ENCODE measurements at regions not wholly inside any gene's neighbourhood (a gene's known extent, or its start where the extent isn't known, plus 50 kb on each side); places are given as distances from the start of the nearest gene placed in this dataset.

GRCh38 chr15:39502082-39502447 lies 78.8 kb upstream of the THBS1 start:
- Histone ChIP-seq H3K36me3 (ENCODE audit: insufficient read depth, low read length) (no peaks in the 10 kb centered on the region), H3K79me2 (replicated peaks; ENCODE audit: insufficient read depth, low read length) (no peaks in the 10 kb centered on the region), H3K9ac (ENCODE audit: low read length) (no peak overlapping the region), H3K9me3 (ENCODE audit: low read length) (no peaks in the 10 kb centered on the region), H3K27ac (ENCODE audit: low read length) (no peak overlapping the region), H3K9me2 (ENCODE audit: insufficient read depth, low read length) (no peaks in the 10 kb centered on the region), H3K4me3 (ENCODE audit: low read length) (no peak overlapping the region), H4K20me1 (ENCODE audit: insufficient read depth) (no peaks in the 10 kb centered on the region), H2AFZ (ENCODE audit: low read depth, low read length) (no peak overlapping the region), H3K27me3 (ENCODE audit: insufficient read depth, low read depth, low read length) (no peaks in the 10 kb centered on the region), H3K4me2 (ENCODE audit: low read length) (no peak overlapping the region), H3F3A (ENCODE audit: insufficient read depth, low read length, poor library complexity, severe bottlenecking) (no peaks in the 10 kb centered on the region)
- TF ChIP-seq EZH2 (IDR thresholded peaks at IDR 0.05; ENCODE audit: borderline replicate concordance, insufficient read depth, low read length, poor library complexity, severe bottlenecking) = no peak

- H3K9me2 ChIP-seq (ENCODE audit: insufficient read depth, low read length) = no peaks in the 10 kb centered on the region
- H3K79me2 ChIP-seq (replicated peaks; ENCODE audit: insufficient read depth, low read length) = no peaks in the 10 kb centered on the region
- H3K9ac ChIP-seq (ENCODE audit: low read length) = no peak overlapping the region
- H3K36me3 ChIP-seq (ENCODE audit: insufficient read depth, low read length) = no peaks in the 10 kb centered on the region
- H3K27ac ChIP-seq (ENCODE audit: low read length) = no peak overlapping the region
- H4K20me1 ChIP-seq (ENCODE audit: insufficient read depth) = no peaks in the 10 kb centered on the region
- H3F3A ChIP-seq (ENCODE audit: insufficient read depth, low read length, poor library complexity, severe bottlenecking) = no peaks in the 10 kb centered on the region
- H2AFZ ChIP-seq (ENCODE audit: low read depth, low read length) = no peak overlapping the region
- no peaks in the 10 kb centered on the region for H3K9me3 ChIP-seq (ENCODE audit: low read length)
- no peaks in the 10 kb centered on the region for H3K27me3 ChIP-seq (ENCODE audit: insufficient read depth, low read depth, low read length)
- H3K4me3 ChIP-seq (ENCODE audit: low read length) = no peak overlapping the region
- TF ChIP-seq EZH2 (IDR thresholded peaks at IDR 0.05; ENCODE audit: borderline replicate concordance, insufficient read depth, low read length, poor library complexity, severe bottlenecking) (no peak), MXI1 (conservative IDR thresholded peaks at IDR 0.05; ENCODE audit: poor library complexity, severe bottlenecking) (no peak), REST (IDR thresholded peaks at IDR 0.05; ENCODE audit: borderline replicate concordance) (no peak), SMC3 (conservative IDR thresholded peaks at IDR 0.05; ENCODE audit: poor library complexity) (no peak), EP300 (conservative IDR thresholded peaks at IDR 0.05; ENCODE audit: poor library complexity, severe bottlenecking) (no peak), RAD21 (conservative IDR thresholded peaks at IDR 0.05) (no peak), POLR2AphosphoS5 (IDR thresholded peaks at IDR 0.05) (no peak), TAF1 (IDR thresholded peaks at IDR 0.05; ENCODE audit: low read depth) (no peak), CTCF (IDR thresholded peaks at IDR 0.05; ENCODE audit: poor library complexity, severe bottlenecking) (no peak)
- no peak overlapping the region for H3K4me2 ChIP-seq (ENCODE audit: low read length)
Observed at GRCh38 chr15:39502611-39503195, 78.2 kb upstream of the THBS1 start.

- Histone ChIP-seq H2AFZ (ENCODE audit: low read depth, low read length) (no peak overlapping the region), H4K20me1 (ENCODE audit: insufficient read depth) (no peaks in the 10 kb centered on the region), H3K9me3 (ENCODE audit: low read length) (no peaks in the 10 kb centered on the region), H3K4me2 (ENCODE audit: low read length) (no peak overlapping the region), H3K36me3 (ENCODE audit: insufficient read depth, low read length) (no peaks in the 10 kb centered on the region), H3K27ac (ENCODE audit: low read length) (no peak overlapping the region), H3K79me2 (replicated peaks; ENCODE audit: insufficient read depth, low read length) (no peaks in the 10 kb centered on the region), H3K4me3 (ENCODE audit: low read length) (no peak overlapping the region), H3K9me2 (ENCODE audit: insufficient read depth, low read length) (no peaks in the 10 kb centered on the region), H3F3A (ENCODE audit: insufficient read depth, low read length, poor library complexity, severe bottlenecking) (no peaks in the 10 kb centered on the region), H3K27me3 (ENCODE audit: insufficient read depth, low read depth, low read length) (no peaks in the 10 kb centered on the region), H3K9ac (ENCODE audit: low read length) (no peak overlapping the region)
- TF ChIP-seq CTCF (IDR thresholded peaks at IDR 0.05; ENCODE audit: poor library complexity, severe bottlenecking) = no peak
- TF ChIP-seq EP300 (conservative IDR thresholded peaks at IDR 0.05; ENCODE audit: poor library complexity, severe bottlenecking) = no peak
- TF ChIP-seq SMC3 (conservative IDR thresholded peaks at IDR 0.05; ENCODE audit: poor library complexity) = no peak
- TF ChIP-seq RAD21 (conservative IDR thresholded peaks at IDR 0.05) = no peak
- TF ChIP-seq EZH2 (IDR thresholded peaks at IDR 0.05; ENCODE audit: borderline replicate concordance, insufficient read depth, low read length, poor library complexity, severe bottlenecking) = no peak
- no peak for TF ChIP-seq MXI1 (conservative IDR thresholded peaks at IDR 0.05; ENCODE audit: poor library complexity, severe bottlenecking)
- TF ChIP-seq POLR2AphosphoS5 (IDR thresholded peaks at IDR 0.05) = no peak
- TF ChIP-seq TAF1 (IDR thresholded peaks at IDR 0.05; ENCODE audit: low read depth) = no peak
- TF ChIP-seq REST (IDR thresholded peaks at IDR 0.05; ENCODE audit: borderline replicate concordance) = no peak
Observed at GRCh38 chr15:39503526-39503925, 77.4 kb upstream of the THBS1 start.
